Uterus (tissue), 2 donors: ENCODE measurements at regions not wholly inside any gene's neighbourhood (a gene's known extent, or its start where the extent isn't known, plus 50 kb on each side); places are given as distances from the start of the nearest gene placed in this dataset.

Experiments
- CTCF ChIP-seq, 4 experiments: fragments of 200-600 bp in 2 of 4; fragments of 450-650 bp in 2 of 4; sonication (generic) in 2 of 4; IDR thresholded peaks; one replicate each; pipeline ENCODE4 v1.5.1; 2016 to 2019; ENCODE audit warnings: antibody characterized with exemption in 4 of 4, mild to moderate bottlenecking in 2 of 4, moderate library complexity in 1 of 4
- POLR2A ChIP-seq, 2 donors: fragments of 450-650 bp; IDR thresholded peaks; one replicate each; pipeline ENCODE4 v1.6.1; 2016; ENCODE audit warnings: antibody characterized with exemption in 2 of 2, mild to moderate bottlenecking in 1 of 2, moderate library complexity in 1 of 2

- TF ChIP-seq POLR2A (IDR thresholded peaks at IDR 0.05): no peak
- TF ChIP-seq CTCF (IDR thresholded peaks at IDR 0.05): no peak
Observed at GRCh38 chr3:161890147-161890625, 393.6 kb downstream of the OTOL1 start.
